HepG2 (cell line): ENCODE measurements at regions not wholly inside any gene's neighbourhood (a gene's known extent, or its start where the extent isn't known, plus 50 kb on each side); places are given as distances from the start of the nearest gene placed in this dataset.

Experiments
- ATAC-seq: fragments of 200-7000 bp; cut with Tn5 transposase; 3 replicates; pipeline ENCODE4 v1.9.1; 2020; ENCODE audit warnings: mild to moderate bottlenecking, moderate library complexity
- BruUV-seq: library from RNA; stranded (reverse); fragments of 400-500 nt; replicated peaks from 2 replicates; lab custom pipeline; 2021; lab: Mats Ljungman, UMichigan
- CTCF ChIA-PET: fragments of 300-600 bp; formaldehyde crosslinking; extraction: SDS; loops from one replicate; lab custom pipeline; 2021; ENCODE audit warnings: low total read pairs, inconsistent platforms, low intra/inter-chr PET ratio; lab: Yijun Ruan, JAX
- POLR2A ChIA-PET: fragments of 350-600 bp; sonication (Branson Sonifier 250); formaldehyde crosslinking; loops from one replicate; lab custom pipeline; 2020; ENCODE audit warnings: antibody characterized with exemption, inconsistent platforms; lab: Yijun Ruan, JAX
- DNase-seq: peaks from one replicate; pipeline ENCODE4 v3.0.0-alpha.2; 2015; ENCODE audit warnings: low spot score
- FAIRE-seq: peaks from 3 replicates; lab custom pipeline; 2011; peaks lifted over from hg19 to GRCh38; lab: Jason Lieb, UNC
- H2AFZ ChIP-seq: one replicate; pipeline ENCODE4 v1.6.1; 2011; ENCODE audit warnings: low read length, inconsistent platforms
- H3K27ac ChIP-seq: fragments of 300-600 bp; 3 replicates; pipeline ENCODE4 v1.8.0; 2011; ENCODE audit warnings: mixed run types, mild to moderate bottlenecking, mixed read lengths, low read length, inconsistent platforms; ENCODE audit not compliant: insufficient read depth; ENCODE audit errors: extremely low read length
- H3K27me3 ChIP-seq, 2 experiments: fragments of 200-600 bp in 1 of 2; 2 replicates in 1 of 2; 3 replicates in 1 of 2; pipeline versions ENCODE4 v1.6.0 to v1.8.0; 2011; ENCODE audit warnings: low read length in 2 of 2, mild to moderate bottlenecking in 2 of 2, moderate library complexity in 2 of 2, inconsistent platforms in 1 of 2; ENCODE audit not compliant: insufficient read depth in 2 of 2, control insufficient read depth in 1 of 2
- H3K36me3 ChIP-seq, 2 experiments: fragments of 200-600 bp in 1 of 2; replicated peaks in 1 of 2; 2 replicates in 1 of 2; 3 replicates in 1 of 2; pipeline versions ENCODE4 v1.5.1 to v1.8.0; 2011; ENCODE audit warnings: low read length in 2 of 2, inconsistent platforms in 1 of 2; ENCODE audit not compliant: insufficient read depth in 2 of 2, control insufficient read depth in 1 of 2
- H3K4me1 ChIP-seq: 2 replicates; pipeline ENCODE4 v1.5.1; 2012; ENCODE audit warnings: low read length, inconsistent platforms; ENCODE audit not compliant: insufficient read depth
- H3K4me2 ChIP-seq: 2 replicates; pipeline ENCODE4 v1.6.0; 2011; ENCODE audit warnings: low read depth, low read length, inconsistent platforms
- H3K4me3 ChIP-seq, 3 experiments: fragments of 200-600 bp in 1 of 3; sonication (generic), shearing (Covaris generic) in 1 of 3; replicated peaks in 1 of 3; 2 replicates each; pipeline ENCODE4 v1.5.1; 2011 to 2016; ENCODE audit warnings: low read length in 3 of 3, inconsistent platforms in 2 of 3, low read depth in 2 of 3, mild to moderate bottlenecking in 2 of 3, control low read depth in 1 of 3, mixed read lengths in 1 of 3; ENCODE audit not compliant: insufficient read depth in 1 of 3
- H3K79me2 ChIP-seq: one replicate; pipeline ENCODE4 v1.6.1; 2011; ENCODE audit warnings: low read length, inconsistent platforms; ENCODE audit not compliant: insufficient read depth
- H3K9ac ChIP-seq: 2 replicates; pipeline ENCODE4 v1.6.0; 2011; ENCODE audit warnings: mild to moderate bottlenecking, low read depth, low read length, inconsistent platforms; ENCODE audit not compliant: insufficient read depth
- H3K9me3 ChIP-seq: 2 replicates; pipeline ENCODE4 v1.5.1; 2012; ENCODE audit warnings: mild to moderate bottlenecking, low read length
- H4K20me1 ChIP-seq: 2 replicates; pipeline ENCODE4 v1.6.0; 2011; ENCODE audit warnings: inconsistent platforms, mild to moderate bottlenecking, low read length, moderate library complexity; ENCODE audit not compliant: insufficient read depth
- FOXO4 ChIP-seq: sonication (generic); formaldehyde crosslinking; conservative IDR thresholded peaks from 2 replicates; pipeline ENCODE4 v1.8.1; 2023; ENCODE audit warnings: missing genetic modification reagents
- HOXA7 ChIP-seq: sonication (generic); formaldehyde crosslinking; IDR thresholded peaks from 2 replicates; pipeline ENCODE4 v1.8.1; 2022; ENCODE audit warnings: mild to moderate bottlenecking, missing genetic modification reagents, moderate library complexity
- KDM3A ChIP-seq: IDR thresholded peaks from 2 replicates; pipeline ENCODE4 v1.6.1; 2018; ENCODE audit warnings: low read depth, missing compliant biosample characterization
- MIER2 ChIP-seq: IDR thresholded peaks from 2 replicates; pipeline ENCODE4 v1.6.1; 2016; ENCODE audit warnings: missing biosample characterization, missing genetic modification reagents
- NR2C2 ChIP-seq: sonication (generic); formaldehyde crosslinking; IDR thresholded peaks from 2 replicates; pipeline ENCODE4 v1.4.0; 2020; ENCODE audit warnings: missing genetic modification reagents, mild to moderate bottlenecking, moderate library complexity, borderline replicate concordance
- POLR2G ChIP-seq: fragments of 200-400 bp; formaldehyde crosslinking; IDR thresholded peaks from 2 replicates; pipeline ENCODE4 v1.6.1; 2018; ENCODE audit warnings: mild to moderate bottlenecking, low read depth, low read length, moderate library complexity
- RCOR2 ChIP-seq: IDR thresholded peaks from 2 replicates; pipeline ENCODE4 v1.6.1; 2016; ENCODE audit warnings: missing biosample characterization, missing genetic modification reagents
- ZNF30 ChIP-seq: sonication (generic); formaldehyde crosslinking; IDR thresholded peaks from 2 replicates; pipeline ENCODE4 v1.5.0; 2020; ENCODE audit warnings: mild to moderate bottlenecking, missing genetic modification reagents
- WGBS: methylation state at CpG from one replicate; pipeline ENCODE4 v1.1.6; 2017; ENCODE audit warnings: low lambda C conversion rate; 5-methylcytosine and 5-hydroxymethylcytosine counted together
- in situ Hi-C: cut with HindIII; loops from 2 replicates; pipeline ENCODE4 v1.10.0; 2017; ENCODE audit warnings: low pct_unique_long_range_greater_than_20kb; ENCODE audit not compliant: extremely low pct_ligation_motif_present
- intact Hi-C: fragments of 100-400 bp; cut with micrococcal nuclease; formaldehyde crosslinking; loops from one replicate; pipeline ENCODE4 v1.10.0; 2022; ENCODE audit not compliant: unreplicated experiment
- TF ChIP-seq, protein P1 (sequence below): sonication (generic); formaldehyde crosslinking; IDR thresholded peaks from 2 replicates; pipeline ENCODE4 v1.4.0; 2020; ENCODE audit warnings: missing genetic modification reagents, borderline replicate concordance

- TF ChIP-seq, protein P1, sequence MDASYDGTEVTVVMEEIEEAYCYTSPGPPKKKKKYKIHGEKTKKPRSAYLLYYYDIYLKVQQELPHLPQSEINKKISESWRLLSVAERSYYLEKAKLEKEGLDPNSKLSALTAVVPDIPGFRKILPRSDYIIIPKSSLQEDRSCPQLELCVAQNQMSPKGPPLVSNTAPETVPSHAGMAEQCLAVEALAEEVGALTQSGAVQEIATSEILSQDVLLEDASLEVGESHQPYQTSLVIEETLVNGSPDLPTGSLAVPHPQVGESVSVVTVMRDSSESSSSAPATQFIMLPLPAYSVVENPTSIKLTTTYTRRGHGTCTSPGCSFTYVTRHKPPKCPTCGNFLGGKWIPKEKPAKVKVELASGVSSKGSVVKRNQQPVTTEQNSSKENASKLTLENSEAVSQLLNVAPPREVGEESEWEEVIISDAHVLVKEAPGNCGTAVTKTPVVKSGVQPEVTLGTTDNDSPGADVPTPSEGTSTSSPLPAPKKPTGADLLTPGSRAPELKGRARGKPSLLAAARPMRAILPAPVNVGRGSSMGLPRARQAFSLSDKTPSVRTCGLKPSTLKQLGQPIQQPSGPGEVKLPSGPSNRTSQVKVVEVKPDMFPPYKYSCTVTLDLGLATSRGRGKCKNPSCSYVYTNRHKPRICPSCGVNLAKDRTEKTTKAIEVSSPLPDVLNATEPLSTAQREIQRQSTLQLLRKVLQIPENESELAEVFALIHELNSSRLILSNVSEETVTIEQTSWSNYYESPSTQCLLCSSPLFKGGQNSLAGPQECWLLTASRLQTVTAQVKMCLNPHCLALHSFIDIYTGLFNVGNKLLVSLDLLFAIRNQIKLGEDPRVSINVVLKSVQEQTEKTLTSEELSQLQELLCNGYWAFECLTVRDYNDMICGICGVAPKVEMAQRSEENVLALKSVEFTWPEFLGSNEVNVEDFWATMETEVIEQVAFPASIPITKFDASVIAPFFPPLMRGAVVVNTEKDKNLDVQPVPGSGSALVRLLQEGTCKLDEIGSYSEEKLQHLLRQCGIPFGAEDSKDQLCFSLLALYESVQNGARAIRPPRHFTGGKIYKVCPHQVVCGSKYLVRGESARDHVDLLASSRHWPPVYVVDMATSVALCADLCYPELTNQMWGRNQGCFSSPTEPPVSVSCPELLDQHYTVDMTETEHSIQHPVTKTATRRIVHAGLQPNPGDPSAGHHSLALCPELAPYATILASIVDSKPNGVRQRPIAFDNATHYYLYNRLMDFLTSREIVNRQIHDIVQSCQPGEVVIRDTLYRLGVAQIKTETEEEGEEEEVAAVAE (CRISPR knock-in tag) = no peak
- TF ChIP-seq RCOR2 (CRISPR knock-in tag) = no peak
- no peak for TF ChIP-seq POLR2G
- TF ChIP-seq HOXA7 = no peak
- no peak for TF ChIP-seq FOXO4 (CRISPR knock-in tag)
- TF ChIP-seq, all 625 proteins: peak for 0
Measured at GRCh38 chr17:10956821-10957220, 118.9 kb upstream of the PIRT start (continued).

GRCh38 chr17:10944819-10945218 lies 106.9 kb upstream of the PIRT start:
- FAIRE-seq (no peak), ATAC-seq (no peak), DNase-seq (no peak)
- H3K27ac ChIP-seq = no peak overlapping the region
- no peaks in the 10 kb centered on the region for H4K20me1 ChIP-seq
- no peaks in the 10 kb centered on the region for H3K4me1 ChIP-seq
- 10% methylated on average over 4 of the region's 4 CpGs for WGBS
- BruUV-seq = no TSS peak
- H3K27me3 ChIP-seq = no peaks in the 10 kb centered on the region
- H3K4me2 ChIP-seq = no peak overlapping the region
- H3K9me3 ChIP-seq = no peaks in the 10 kb centered on the region
- no peak overlapping the region for H2AFZ ChIP-seq
- no peak overlapping the region for H3K4me3 ChIP-seq
- in situ Hi-C loops (no loop called here), intact Hi-C loops (no loop called here)
- H3K9ac ChIP-seq = no peak overlapping the region
- TF ChIP-seq NR2C2 (CRISPR knock-in tag) (no peak), KDM3A (CRISPR knock-in tag) (no peak), MIER2 (no peak), ZNF30 (CRISPR knock-in tag) (no peak)
- no peaks in the 10 kb centered on the region for H3K36me3 ChIP-seq
- ChIA-PET POLR2A (no interaction called here), CTCF (no interaction called here)
- H3K79me2 ChIP-seq = no peaks in the 10 kb centered on the region
